ENCODE measurements at regions not wholly inside any gene's neighbourhood (a gene's known extent, or its start where the extent isn't known, plus 50 kb on each side); places are given as distances from the start of the nearest gene placed in this dataset.

GRCh38 chr4:170248029-170248428, 158.3 kb upstream of the AADAT start (continued):
- TF ChIP-seq POU5F1 (IDR thresholded peaks at IDR 0.05; ENCODE audit: low read depth, low read length) (no peak), USF2 (IDR thresholded peaks at IDR 0.05; ENCODE audit: low read length) (no peak)
